Activated CD4-positive, alpha-beta T cell treated with anti-CD3 and anti-CD28 coated beads for 36 hours (primary cell): ENCODE measurements at regions not wholly inside any gene's neighbourhood (a gene's known extent, or its start where the extent isn't known, plus 50 kb on each side); places are given as distances from the start of the nearest gene placed in this dataset.

Source experiments
- ATAC-seq: fragments of 200-7000 bp; cut with Tn5 transposase; one replicate; pipeline ENCODE4 v1.10.0; 2021; ENCODE audit warnings: mild to moderate bottlenecking, moderate library complexity
- CTCF ChIA-PET: fragments of 350-600 bp; sonication (Branson Sonifier 250); formaldehyde crosslinking; loops from one replicate; lab custom pipeline; 2021; ENCODE audit warnings: antibody characterized with exemption; lab: Charles Lee
- POLR2A ChIA-PET: fragments of 350-600 bp; sonication (Branson Sonifier 250); formaldehyde crosslinking; loops from one replicate; lab custom pipeline; 2021; ENCODE audit warnings: antibody characterized with exemption, inconsistent platforms; lab: Charles Lee
- DNase-seq: peaks from one replicate; pipeline ENCODE4 v3.0.0-alpha.2; 2020
- H3K27ac Mint-ChIP-seq: one replicate; pipeline ENCODE4 v1.8.0; 2021; ENCODE audit warnings: mixed read lengths
- H3K27me3 Mint-ChIP-seq: one replicate; pipeline ENCODE4 v1.8.0; 2021; ENCODE audit warnings: mixed read lengths
- H3K36me3 Mint-ChIP-seq: one replicate; pipeline ENCODE4 v1.8.0; 2021; ENCODE audit warnings: low read depth, mixed read lengths
- H3K4me1 Mint-ChIP-seq: one replicate; pipeline ENCODE4 v1.8.0; 2021; ENCODE audit warnings: mixed read lengths
- H3K4me3 Mint-ChIP-seq: one replicate; pipeline ENCODE4 v1.8.0; 2021; ENCODE audit warnings: mild to moderate bottlenecking, moderate library complexity, mixed read lengths
- H3K9me3 Mint-ChIP-seq: one replicate; pipeline ENCODE4 v1.8.0; 2021; ENCODE audit warnings: low read depth, mixed read lengths
- intact Hi-C, 2 experiments: fragments of 100-400 bp; cut with DNase I in 1 of 2; cut with micrococcal nuclease in 1 of 2; formaldehyde crosslinking; loops; one replicate each; pipeline versions ENCODE4 v1.14.2 to v1.15.1; 2022 to 2024; cut with DNase I, micrococcal nuclease

DNA sequence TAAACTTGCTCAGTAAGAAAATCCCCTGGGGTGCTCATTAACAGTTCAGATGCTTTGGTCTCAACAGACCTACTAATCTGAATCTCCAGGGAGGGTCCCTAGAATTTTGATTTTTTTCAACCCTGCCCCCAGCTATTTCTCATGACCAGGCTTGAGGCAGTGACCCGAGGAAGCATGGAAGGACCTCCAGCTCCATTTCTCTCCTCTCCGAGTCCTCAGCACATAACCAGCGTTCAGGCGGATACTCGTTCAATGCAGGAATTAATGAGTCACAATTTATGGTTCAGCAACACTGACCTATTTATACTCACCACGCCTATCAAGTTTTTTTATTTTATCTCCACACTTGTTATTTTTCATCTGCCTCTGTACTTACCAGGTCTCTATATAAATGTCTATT, 369.2 kb upstream of the CDH4 start:
- DNase-seq (no peak), ATAC-seq (no peak)
- no peaks in the 10 kb centered on the region for H3K9me3 Mint-ChIP-seq
- no peak overlapping the region for H3K4me3 Mint-ChIP-seq
- H3K27ac Mint-ChIP-seq: no peak overlapping the region
- POLR2A ChIA-PET: no interaction called here
- no peaks in the 10 kb centered on the region for H3K36me3 Mint-ChIP-seq
- no peaks in the 10 kb centered on the region for H3K4me1 Mint-ChIP-seq
- intact Hi-C loops: no loop called here
- peaks cover 4% of the 10 kb centered on the region for H3K27me3 Mint-ChIP-seq
- CTCF ChIA-PET: no interaction called here

DNA sequence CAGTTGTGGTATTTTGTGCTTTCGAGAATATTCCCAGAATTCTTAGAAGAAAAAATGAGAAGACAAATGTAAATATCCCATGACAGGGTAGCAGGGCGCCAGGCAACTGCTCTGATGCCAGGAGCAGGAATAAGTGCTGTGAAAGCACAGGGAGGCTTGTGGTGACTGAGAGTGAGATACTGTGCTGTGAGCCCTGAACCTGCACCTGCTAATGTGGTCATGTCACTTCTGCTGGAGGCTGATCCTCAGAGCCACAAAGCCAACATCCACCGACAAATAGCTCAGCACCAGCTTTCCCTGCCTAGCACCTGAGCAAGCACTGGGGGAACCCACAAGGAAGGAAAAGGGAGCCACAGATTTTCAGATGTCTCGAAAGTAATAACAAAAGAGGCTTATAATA, 368.6 kb upstream of the CDH4 start:
- H3K9me3 Mint-ChIP-seq: no peaks in the 10 kb centered on the region
- intact Hi-C loops: no loop called here
- DNase-seq (no peak), ATAC-seq (no peak)
- H3K4me1 Mint-ChIP-seq: no peaks in the 10 kb centered on the region
- H3K36me3 Mint-ChIP-seq: no peaks in the 10 kb centered on the region
- H3K27ac Mint-ChIP-seq: no peak overlapping the region
- POLR2A ChIA-PET: no interaction called here
- H3K27me3 Mint-ChIP-seq: peaks cover 4% of the 10 kb centered on the region
- H3K4me3 Mint-ChIP-seq: no peak overlapping the region
- CTCF ChIA-PET: no interaction called here

DNA sequence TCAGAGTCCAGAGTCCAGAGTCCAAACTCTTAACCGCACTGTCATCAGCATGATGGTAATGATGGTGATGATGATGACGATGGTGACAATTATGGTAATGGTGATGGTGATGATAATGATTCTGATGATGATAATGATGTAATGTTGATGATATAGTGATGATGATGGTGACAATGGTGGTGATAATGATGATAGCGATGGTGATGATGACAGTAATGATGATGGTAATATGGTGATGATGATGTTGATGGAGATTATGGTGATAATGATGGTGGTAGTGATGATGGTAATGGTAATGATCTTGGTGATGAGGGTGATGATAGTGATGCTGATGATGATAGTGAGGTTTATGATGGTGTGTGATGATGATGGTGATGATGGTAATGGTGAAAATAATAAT, 367.8 kb upstream of the CDH4 start:
- ChIA-PET POLR2A (no interaction called here), CTCF (no interaction called here)
- Mint-ChIP-seq H3K27me3 (peaks cover 4% of the 10 kb centered on the region), H3K4me1 (no peaks in the 10 kb centered on the region), H3K9me3 (no peaks in the 10 kb centered on the region), H3K4me3 (no peak overlapping the region), H3K27ac (no peak overlapping the region), H3K36me3 (no peaks in the 10 kb centered on the region)
- ATAC-seq (no peak), DNase-seq (no peak)
- intact Hi-C loops: no loop called here

DNA sequence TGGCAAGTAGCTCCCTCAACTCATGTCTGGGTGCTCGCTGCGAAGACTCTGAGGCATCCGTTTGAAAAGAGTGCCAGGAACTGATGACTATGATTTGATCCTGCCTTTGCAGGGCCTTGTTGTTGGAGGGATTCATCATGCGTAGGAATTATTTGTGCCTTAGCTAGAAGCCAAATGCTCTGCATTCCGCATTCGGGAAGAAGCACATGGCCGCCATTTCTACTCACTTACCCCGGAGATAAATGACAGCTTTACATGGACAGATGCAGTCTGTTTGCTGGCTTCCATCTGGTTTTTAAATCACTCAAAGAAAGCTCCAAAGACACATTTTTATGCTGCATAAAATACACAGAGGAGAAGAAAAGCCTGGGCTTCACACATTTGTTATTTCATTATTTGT, 363.3 kb upstream of the CDH4 start:
- ChIA-PET POLR2A (no interaction called here), CTCF (interaction anchor here (1.2 kb wide), 1 partner anchor 9 kb away, joined by 3 read pairs; no protein-coding TSS in a partner anchor)
- ATAC-seq: no peak

DNA sequence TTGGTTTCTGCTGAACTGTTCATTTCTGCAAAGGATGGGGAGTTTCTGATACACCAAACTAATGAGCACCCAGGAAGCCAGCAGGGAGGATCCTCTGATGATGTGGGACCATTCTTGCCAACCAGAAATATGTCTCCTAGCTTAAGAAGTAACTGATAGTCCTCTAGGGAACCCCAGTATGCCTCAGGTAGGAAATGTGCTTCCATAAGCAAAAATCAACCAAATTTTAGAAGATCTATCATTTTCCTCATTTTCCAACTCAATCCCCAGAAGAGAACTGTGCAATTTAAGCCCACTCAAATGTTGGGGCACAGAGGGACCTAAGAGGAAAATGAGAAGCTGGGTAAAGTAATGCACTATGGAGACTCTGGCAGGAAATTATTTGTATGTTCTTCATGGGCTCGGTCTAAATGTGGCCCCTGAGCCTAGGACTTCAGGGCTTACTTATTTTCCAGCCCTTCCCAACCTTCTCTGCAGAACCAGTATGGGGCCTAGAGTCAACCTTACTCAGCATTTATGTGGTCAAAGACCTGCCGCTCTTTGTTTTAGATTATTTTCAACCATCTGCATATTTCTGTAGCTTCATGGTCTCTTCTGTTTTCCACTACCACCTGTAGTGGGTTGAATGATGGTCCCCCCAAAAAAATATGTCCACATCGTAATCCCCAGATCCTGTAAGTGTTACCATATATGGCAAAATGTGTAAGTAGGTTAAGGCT, 359.8 kb upstream of the CDH4 start:
- CTCF ChIA-PET: no interaction called here
- no peak overlapping the region for H3K4me3 Mint-ChIP-seq
- DNase-seq (no peak), ATAC-seq (no peak)
- H3K27ac Mint-ChIP-seq: no peak overlapping the region
- intact Hi-C loops: no loop called here
- H3K4me1 Mint-ChIP-seq: no peaks in the 10 kb centered on the region
- no peaks in the 10 kb centered on the region for H3K27me3 Mint-ChIP-seq
- no peaks in the 10 kb centered on the region for H3K36me3 Mint-ChIP-seq
- no peaks in the 10 kb centered on the region for H3K9me3 Mint-ChIP-seq
- POLR2A ChIA-PET: no interaction called here

More for the DNA sequence above, 363.3 kb upstream of the CDH4 start:
- H3K4me1 Mint-ChIP-seq: no peaks in the 10 kb centered on the region
- no peaks in the 10 kb centered on the region for H3K27me3 Mint-ChIP-seq
- DNase-seq: no peak
- H3K36me3 Mint-ChIP-seq: no peaks in the 10 kb centered on the region
- H3K27ac Mint-ChIP-seq: no peak overlapping the region
- intact Hi-C loops: no loop called here
- H3K4me3 Mint-ChIP-seq: no peak overlapping the region
- no peaks in the 10 kb centered on the region for H3K9me3 Mint-ChIP-seq

DNA sequence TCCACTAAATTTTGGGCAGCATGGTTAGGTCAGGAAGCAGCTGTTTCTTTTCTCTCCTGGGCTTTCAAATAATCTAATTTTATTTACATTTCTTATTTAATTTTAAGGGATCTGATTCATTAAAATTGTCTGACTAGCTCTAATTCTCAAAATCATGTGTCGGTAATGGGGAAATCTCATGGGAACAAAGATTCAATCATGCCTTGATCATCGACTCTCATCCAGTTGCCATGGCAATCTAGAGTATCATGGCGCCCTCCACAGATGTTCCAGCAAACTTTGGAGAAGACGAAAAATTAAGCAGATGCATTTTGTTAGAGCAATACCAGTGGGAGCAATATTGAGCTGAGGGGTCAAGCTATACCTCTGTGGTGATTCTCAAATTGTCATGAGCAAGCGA, 358.0 kb upstream of the CDH4 start:
- no peaks in the 10 kb centered on the region for H3K36me3 Mint-ChIP-seq
- H3K4me1 Mint-ChIP-seq: no peaks in the 10 kb centered on the region
- H3K9me3 Mint-ChIP-seq: no peaks in the 10 kb centered on the region
- no peak overlapping the region for H3K27ac Mint-ChIP-seq
- H3K27me3 Mint-ChIP-seq: no peaks in the 10 kb centered on the region
- ATAC-seq (no peak), DNase-seq (no peak)
- POLR2A ChIA-PET: no interaction called here
- CTCF ChIA-PET: interaction anchor here (0.6 to 0.8 kb wide), 2 partner anchors 335 to 630 kb away, joined by 3 to 4 read pairs; no protein-coding TSS in a partner anchor
- intact Hi-C loops: no loop called here
- no peak overlapping the region for H3K4me3 Mint-ChIP-seq

DNA sequence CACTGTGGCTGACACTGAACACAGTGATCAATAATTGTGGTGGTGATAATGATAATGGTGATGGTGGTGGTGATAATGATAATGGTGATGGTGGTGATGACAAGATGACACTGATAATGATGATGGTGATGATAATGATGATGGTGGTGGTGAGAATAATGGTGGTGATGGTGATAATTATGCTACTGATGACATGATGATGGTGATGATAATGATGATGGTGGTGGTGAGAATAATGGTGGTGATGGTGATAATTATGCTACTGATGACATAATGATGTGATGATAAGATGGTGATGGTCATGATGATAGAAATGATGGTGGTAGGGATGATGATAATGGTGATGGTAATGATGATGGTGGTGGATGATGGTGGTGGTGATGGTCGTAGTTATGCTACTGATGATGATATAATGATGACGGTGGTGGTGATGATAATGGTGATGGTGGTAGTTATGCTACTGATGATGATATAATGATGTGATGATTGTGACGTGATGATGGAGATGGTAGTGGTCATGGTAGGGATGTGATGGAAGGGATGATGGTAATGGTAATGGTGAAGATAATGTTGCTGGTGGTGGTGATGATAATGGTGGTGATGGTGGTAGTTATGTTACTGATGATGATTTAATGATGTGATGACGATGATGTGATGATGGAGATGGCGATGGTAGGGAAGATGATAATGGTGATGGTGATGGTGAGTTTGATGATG, 356.5 kb upstream of the CDH4 start:
- no peak overlapping the region for H3K27ac Mint-ChIP-seq
- no peaks in the 10 kb centered on the region for H3K4me1 Mint-ChIP-seq
- H3K36me3 Mint-ChIP-seq: no peaks in the 10 kb centered on the region
- H3K9me3 Mint-ChIP-seq: no peaks in the 10 kb centered on the region
- no peak for ATAC-seq
- intact Hi-C loops: no loop called here
- ChIA-PET CTCF (interaction anchor here (0.8 kb wide), 1 partner anchor 685 kb away, joined by 4 read pairs; no protein-coding TSS in a partner anchor), POLR2A (interaction anchor here (0.6 kb wide), 1 partner anchor 12 kb away, joined by 3 read pairs; no protein-coding TSS in a partner anchor)
- no peak overlapping the region for H3K4me3 Mint-ChIP-seq
- DNase-seq: no peak
- H3K27me3 Mint-ChIP-seq: no peaks in the 10 kb centered on the region

DNA sequence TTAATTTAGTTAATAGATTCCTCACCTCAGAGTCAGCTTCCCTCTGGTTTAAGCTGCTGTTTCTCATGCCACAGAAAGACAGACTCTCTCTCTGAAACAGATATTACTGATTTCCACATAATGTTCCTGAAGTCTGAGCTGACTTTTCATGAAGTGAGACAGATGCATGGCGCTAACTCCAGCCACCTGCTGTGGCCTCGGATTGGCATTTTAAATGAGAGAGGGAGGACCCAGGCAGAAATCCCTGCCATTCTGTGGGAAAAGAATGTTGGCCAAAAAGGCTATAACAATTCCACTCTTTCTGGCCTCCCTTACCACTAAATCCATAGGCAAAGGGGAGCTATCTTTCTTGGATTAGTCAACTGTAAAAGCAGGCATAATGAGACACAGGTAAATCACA, 354.1 kb upstream of the CDH4 start:
- intact Hi-C loops: no loop called here
- Mint-ChIP-seq H3K4me3 (no peak overlapping the region), H3K4me1 (no peaks in the 10 kb centered on the region), H3K9me3 (peaks cover 4% of the 10 kb centered on the region), H3K27ac (no peak overlapping the region), H3K27me3 (no peaks in the 10 kb centered on the region), H3K36me3 (no peaks in the 10 kb centered on the region)
- POLR2A ChIA-PET: no interaction called here
- ATAC-seq (no peak), DNase-seq (no peak)
- CTCF ChIA-PET: no interaction called here

DNA sequence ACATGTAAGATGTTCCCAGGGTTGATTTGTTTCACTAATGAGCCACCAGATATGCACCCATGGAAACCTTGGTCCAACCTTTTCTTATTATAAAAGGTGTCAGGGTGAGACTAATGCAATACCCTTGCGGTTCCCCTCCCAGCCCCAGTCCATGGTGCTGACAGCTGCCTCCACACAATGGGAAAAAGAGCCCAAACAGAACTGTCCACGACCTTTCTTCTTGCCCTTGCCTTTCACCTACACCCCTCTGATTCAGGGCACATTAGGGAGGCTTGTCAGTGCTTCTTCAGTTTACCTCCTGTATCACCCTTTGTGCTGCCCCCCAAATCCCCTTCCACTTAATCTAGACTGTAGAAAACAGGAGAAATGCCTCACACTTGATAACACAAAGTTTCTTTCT, 352.7 kb upstream of the CDH4 start:
- Mint-ChIP-seq H3K27ac (no peak overlapping the region), H3K9me3 (peaks cover 4% of the 10 kb centered on the region), H3K4me1 (no peaks in the 10 kb centered on the region), H3K36me3 (no peaks in the 10 kb centered on the region), H3K27me3 (no peaks in the 10 kb centered on the region), H3K4me3 (no peak overlapping the region)
- no peak for DNase-seq
- intact Hi-C loops: no loop called here
- ATAC-seq: no peak
- ChIA-PET POLR2A (no interaction called here), CTCF (no interaction called here)

DNA sequence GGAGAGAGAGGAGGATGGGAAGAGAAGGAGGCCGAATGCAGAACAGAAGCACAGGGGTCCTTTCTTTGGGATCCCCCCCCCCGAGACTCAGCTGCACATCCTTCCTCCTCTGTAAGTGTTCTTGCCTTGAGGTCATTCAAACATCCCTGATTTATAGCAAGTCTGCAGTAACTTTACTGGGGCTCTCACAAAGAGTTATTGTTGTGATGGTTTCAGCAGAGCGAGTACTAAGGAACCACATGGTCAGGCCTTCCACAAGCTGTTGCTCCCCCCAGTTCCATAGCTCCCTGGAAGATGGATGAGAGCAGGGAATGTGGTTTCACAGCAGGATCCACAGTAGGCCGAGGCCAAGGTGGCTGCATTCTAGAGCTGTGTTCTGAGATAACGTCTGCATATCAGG, 351.4 kb upstream of the CDH4 start:
- Mint-ChIP-seq H3K4me1 (no peaks in the 10 kb centered on the region), H3K36me3 (no peaks in the 10 kb centered on the region), H3K9me3 (peaks cover 4% of the 10 kb centered on the region), H3K27me3 (no peaks in the 10 kb centered on the region), H3K27ac (no peak overlapping the region), H3K4me3 (no peak overlapping the region)
- no peak for DNase-seq
- POLR2A ChIA-PET: no interaction called here
- ATAC-seq: no peak
- CTCF ChIA-PET: interaction anchor here (0.5 kb wide), 1 partner anchor 207 kb away, joined by 3 read pairs; no protein-coding TSS in a partner anchor
- intact Hi-C loops: no loop called here

DNA sequence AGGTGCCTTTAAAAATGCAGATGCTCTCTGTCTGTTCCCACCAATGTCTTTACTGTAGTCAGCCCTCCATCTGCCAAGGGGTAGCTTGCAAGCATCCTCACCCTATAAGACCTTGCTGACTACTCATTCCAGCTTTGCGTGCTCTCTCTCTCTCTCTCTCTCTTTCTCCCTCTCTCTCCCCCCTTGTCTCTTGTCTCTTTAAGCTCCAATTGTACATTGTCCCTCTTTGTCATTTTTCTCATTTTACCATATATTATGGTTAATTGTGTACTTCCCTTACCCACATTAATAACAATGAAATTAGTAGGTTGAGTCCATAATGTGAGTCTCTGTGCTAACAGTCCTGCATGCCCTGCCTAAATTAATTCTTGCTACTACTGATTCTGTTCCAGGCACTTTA, 350.2 kb upstream of the CDH4 start:
- CTCF ChIA-PET: no interaction called here
- POLR2A ChIA-PET: no interaction called here
- ATAC-seq (no peak), DNase-seq (no peak)
- intact Hi-C loops: no loop called here
- Mint-ChIP-seq H3K36me3 (no peaks in the 10 kb centered on the region), H3K9me3 (peaks cover 4% of the 10 kb centered on the region), H3K27me3 (no peaks in the 10 kb centered on the region), H3K4me1 (no peaks in the 10 kb centered on the region), H3K4me3 (no peak overlapping the region), H3K27ac (no peak overlapping the region)

DNA sequence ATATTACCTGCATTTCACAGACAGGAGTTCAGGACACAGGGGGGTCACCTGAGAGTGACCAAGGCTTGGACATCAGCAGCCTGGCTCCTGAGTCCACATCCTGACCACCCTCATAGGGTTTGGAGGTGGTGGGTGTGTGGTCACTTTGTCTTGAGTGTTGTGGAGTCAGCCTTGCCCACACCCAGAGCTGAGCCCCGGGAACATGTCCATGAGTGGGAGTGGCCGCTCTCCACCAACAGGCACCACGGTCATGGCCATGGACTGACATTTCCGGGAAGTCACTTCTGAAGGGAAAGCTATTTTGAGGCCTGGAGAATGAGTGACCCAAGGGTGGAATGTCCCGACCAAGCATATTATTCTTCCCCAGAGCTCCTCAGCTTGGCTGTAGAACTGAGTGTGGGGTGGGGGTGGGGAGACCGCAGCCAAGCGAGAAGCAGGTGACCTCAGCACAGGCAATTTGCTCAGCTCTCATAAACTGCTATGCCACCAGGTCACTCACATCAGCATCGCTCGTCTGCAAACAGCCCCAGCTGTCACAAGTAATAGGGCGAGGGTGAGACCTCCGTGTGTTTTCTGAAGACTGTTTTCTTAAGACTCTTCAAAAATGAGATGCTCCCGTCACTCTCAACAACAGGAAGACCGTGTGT, 348.6 kb upstream of the CDH4 start:
- H3K4me1 Mint-ChIP-seq: no peaks in the 10 kb centered on the region
- ATAC-seq (no peak), DNase-seq (no peak)
- ChIA-PET POLR2A (no interaction called here), CTCF (no interaction called here)
- intact Hi-C loops: no loop called here
- H3K36me3 Mint-ChIP-seq: no peaks in the 10 kb centered on the region
- H3K27ac Mint-ChIP-seq: no peak overlapping the region
- peaks cover 4% of the 10 kb centered on the region for H3K9me3 Mint-ChIP-seq
- H3K4me3 Mint-ChIP-seq: no peak overlapping the region
- H3K27me3 Mint-ChIP-seq: no peaks in the 10 kb centered on the region
